Prostate gland (tissue), 2 donors: ENCODE measurements at regions not wholly inside any gene's neighbourhood (a gene's known extent, or its start where the extent isn't known, plus 50 kb on each side); places are given as distances from the start of the nearest gene placed in this dataset.

Experiments
- CTCF ChIP-seq, 4 experiments: fragments of 200-600 bp in 2 of 4; fragments of 450-650 bp in 2 of 4; sonication (generic) in 2 of 4; IDR thresholded peaks; 1 replicate in 3 of 4; 2 replicates in 1 of 4; pipeline ENCODE4 v1.5.1; 2016 to 2019; ENCODE audit warnings: antibody characterized with exemption in 4 of 4, mild to moderate bottlenecking in 2 of 4, moderate library complexity in 2 of 4
- POLR2A ChIP-seq: fragments of 450-650 bp; IDR thresholded peaks from one replicate; pipeline ENCODE4 v1.6.1; 2016; ENCODE audit warnings: antibody characterized with exemption, mild to moderate bottlenecking
- POLR2AphosphoS5 ChIP-seq: sonication (generic); formaldehyde crosslinking; IDR thresholded peaks from one replicate; pipeline ENCODE4 v1.6.1; 2017; ENCODE audit warnings: antibody characterized with exemption

DNA sequence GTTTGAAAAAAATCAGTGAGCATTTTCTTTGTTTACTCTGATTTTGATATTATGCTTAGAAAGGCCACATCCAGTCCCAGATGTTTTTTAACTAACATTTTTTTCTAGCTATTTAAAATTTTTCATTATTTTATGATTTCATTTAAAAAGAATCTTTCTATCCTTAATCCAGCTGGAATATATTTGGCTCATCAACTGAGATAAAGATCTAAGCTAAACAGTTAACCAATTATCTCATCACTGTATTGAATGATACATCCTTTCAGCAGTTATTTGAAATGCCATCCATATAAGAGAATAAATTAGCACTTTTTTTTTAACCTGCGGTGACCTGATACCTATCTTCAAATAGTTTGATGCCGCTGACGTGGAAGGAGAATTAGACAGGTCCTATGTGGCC is 245.5 kb upstream of the COPS8 start:
- TF ChIP-seq CTCF (IDR thresholded peaks at IDR 0.05) (no peak), POLR2A (no peak), POLR2AphosphoS5 (no peak)
